ENCODE measurements at regions not wholly inside any gene's neighbourhood (a gene's known extent, or its start where the extent isn't known, plus 50 kb on each side); places are given as distances from the start of the nearest gene placed in this dataset.

DNA sequence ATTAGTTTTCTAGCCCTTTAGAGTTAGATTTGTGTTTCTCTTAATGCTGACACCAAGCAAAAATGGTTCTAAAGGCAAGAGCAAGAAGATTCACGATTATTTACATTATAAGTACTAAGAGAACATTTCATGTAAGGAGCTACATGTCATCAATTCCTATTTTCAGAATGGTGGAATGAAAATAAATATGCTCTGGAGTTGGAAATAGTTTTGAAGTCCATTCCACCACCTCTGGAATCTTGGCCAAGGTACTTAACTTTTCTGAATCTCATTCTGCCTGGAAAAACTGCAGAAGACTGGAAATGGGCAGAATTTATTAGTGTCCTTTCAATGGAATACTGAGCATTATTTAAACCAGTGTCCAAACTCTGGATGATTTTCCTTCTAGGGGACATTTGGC lies 125.1 kb upstream of the RAB11FIP2 start:
- TF ChIP-seq POLR2A (IDR thresholded peaks at IDR 0.05; ENCODE audit: low read depth) (no peak), CTCF (IDR thresholded peaks at IDR 0.05) (no peak), EP300 (IDR thresholded peaks at IDR 0.05) (no peak), POLR2AphosphoS5 (IDR thresholded peaks at IDR 0.05) (no peak)
